ENCODE measurements at regions not wholly inside any gene's neighbourhood (a gene's known extent, or its start where the extent isn't known, plus 50 kb on each side); places are given as distances from the start of the nearest gene placed in this dataset.
A peak's percentile ranks its signal among the peaks of the same experiment; 100 is the strongest.

DNA sequence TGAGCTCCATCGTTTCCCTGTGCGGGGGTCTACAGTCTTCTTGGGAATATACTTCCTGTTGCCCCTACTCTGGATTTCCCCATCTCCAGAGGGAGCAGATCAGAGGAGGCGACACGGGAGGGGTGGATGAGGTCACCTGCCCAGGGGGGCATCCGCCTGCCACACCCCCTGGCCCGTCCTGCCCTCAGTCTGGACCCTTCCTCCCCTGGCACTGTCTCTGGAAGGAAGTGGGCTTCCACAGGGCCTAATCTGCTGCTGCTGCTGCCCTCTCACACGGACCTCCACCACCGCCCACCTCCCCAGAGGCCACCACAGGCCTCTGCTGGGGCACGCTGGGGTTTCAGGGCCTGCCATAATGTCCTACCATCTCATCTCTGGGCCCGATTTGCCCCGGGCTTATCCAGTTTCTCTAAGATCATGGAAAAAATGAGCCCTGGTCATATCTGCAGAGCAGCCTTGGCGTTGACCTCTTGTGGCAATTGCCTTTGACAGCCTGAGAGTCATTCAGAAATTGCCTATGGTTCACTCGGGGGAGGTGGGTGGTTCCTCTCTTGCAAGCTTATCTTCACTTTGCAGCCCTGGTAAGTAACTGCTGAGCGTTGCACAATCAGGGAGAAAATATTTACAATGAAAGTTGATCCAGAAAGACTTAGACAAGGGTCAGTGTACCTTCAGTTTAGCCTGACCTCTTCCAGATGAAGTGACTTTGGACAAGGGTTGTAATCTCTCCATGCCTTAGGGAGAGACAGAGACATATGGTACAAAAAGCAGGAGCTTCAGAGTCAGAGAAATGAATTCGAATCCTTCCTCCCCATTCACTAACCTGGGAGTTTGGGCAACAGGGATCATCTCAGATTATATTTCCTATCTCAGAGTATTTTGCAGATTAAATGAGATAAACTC, 252.4 kb downstream of the TOMM20 start (continued):
- TF ChIP-seq PCBP1 (IDR thresholded peaks at IDR 0.05; ENCODE audit: low read depth, low read length, poor library complexity, severe bottlenecking) (no peak), FUS (optimal IDR thresholded peaks at IDR 0.05; ENCODE audit: low read depth, low read length) (no peak), ZNF316 (IDR thresholded peaks at IDR 0.05) (peak; percentile 100), CXXC5 (CRISPR knock-in tag; IDR thresholded peaks at IDR 0.05) (peak; percentile 94), ZNF224 (CRISPR knock-in tag; IDR thresholded peaks at IDR 0.05) (no peak), NR4A1 (CRISPR knock-in tag; IDR thresholded peaks at IDR 0.05) (peak; percentile 93), NR4A1 (tag; IDR thresholded peaks at IDR 0.05) (peak; percentile 78), ZNF586 (CRISPR knock-in tag; conservative IDR thresholded peaks at IDR 0.05) (peak; percentile 54; the same call in 1 of the 2 replicates), ERF (CRISPR knock-in tag; IDR thresholded peaks at IDR 0.05) (peak; percentile 90), ZNF24 (IDR thresholded peaks at IDR 0.05) (peak; percentile 96), POLR3G (IDR thresholded peaks at IDR 0.05; ENCODE audit: extremely low read depth, insufficient read length, insufficient replicate concordance) (no peak), CBX5 (IDR thresholded peaks at IDR 0.05; ENCODE audit: borderline replicate concordance, low read depth) (peak; percentile 85), RFX1 (IDR thresholded peaks at IDR 0.05) (no peak), EP300 (IDR thresholded peaks at IDR 0.05; ENCODE audit: low read length) (peak; percentile 100), ZBED1 (IDR thresholded peaks at IDR 0.05) (peak; percentile 95), YY1 (IDR thresholded peaks at IDR 0.05; ENCODE audit: borderline replicate concordance in 1 of 3, control insufficient read depth in 1 of 3, extremely low read depth in 1 of 3, insufficient read depth in 3 of 3, insufficient read length in 1 of 3, insufficient replicate concordance in 2 of 3, low read depth in 1 of 3, low read length in 2 of 3) (peak in 2 of 3 experiments; percentile 18 to 47), ZNF696 (CRISPR knock-in tag; conservative IDR thresholded peaks at IDR 0.05) (0 out of 2 replicates have a peak, but pooled peaks have one; percentile 55), MED1 (CRISPR knock-in tag; IDR thresholded peaks at IDR 0.05; ENCODE audit: borderline replicate concordance) (no peak), ZNF121 (CRISPR knock-in tag; conservative IDR thresholded peaks at IDR 0.05) (no peak)
- TF ChIP-seq, protein P1, sequence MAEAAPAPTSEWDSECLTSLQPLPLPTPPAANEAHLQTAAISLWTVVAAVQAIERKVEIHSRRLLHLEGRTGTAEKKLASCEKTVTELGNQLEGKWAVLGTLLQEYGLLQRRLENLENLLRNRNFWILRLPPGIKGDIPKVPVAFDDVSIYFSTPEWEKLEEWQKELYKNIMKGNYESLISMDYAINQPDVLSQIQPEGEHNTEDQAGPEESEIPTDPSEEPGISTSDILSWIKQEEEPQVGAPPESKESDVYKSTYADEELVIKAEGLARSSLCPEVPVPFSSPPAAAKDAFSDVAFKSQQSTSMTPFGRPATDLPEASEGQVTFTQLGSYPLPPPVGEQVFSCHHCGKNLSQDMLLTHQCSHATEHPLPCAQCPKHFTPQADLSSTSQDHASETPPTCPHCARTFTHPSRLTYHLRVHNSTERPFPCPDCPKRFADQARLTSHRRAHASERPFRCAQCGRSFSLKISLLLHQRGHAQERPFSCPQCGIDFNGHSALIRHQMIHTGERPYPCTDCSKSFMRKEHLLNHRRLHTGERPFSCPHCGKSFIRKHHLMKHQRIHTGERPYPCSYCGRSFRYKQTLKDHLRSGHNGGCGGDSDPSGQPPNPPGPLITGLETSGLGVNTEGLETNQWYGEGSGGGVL (CRISPR knock-in tag; IDR thresholded peaks at IDR 0.05), result no peak
- TF ChIP-seq, protein P2, sequence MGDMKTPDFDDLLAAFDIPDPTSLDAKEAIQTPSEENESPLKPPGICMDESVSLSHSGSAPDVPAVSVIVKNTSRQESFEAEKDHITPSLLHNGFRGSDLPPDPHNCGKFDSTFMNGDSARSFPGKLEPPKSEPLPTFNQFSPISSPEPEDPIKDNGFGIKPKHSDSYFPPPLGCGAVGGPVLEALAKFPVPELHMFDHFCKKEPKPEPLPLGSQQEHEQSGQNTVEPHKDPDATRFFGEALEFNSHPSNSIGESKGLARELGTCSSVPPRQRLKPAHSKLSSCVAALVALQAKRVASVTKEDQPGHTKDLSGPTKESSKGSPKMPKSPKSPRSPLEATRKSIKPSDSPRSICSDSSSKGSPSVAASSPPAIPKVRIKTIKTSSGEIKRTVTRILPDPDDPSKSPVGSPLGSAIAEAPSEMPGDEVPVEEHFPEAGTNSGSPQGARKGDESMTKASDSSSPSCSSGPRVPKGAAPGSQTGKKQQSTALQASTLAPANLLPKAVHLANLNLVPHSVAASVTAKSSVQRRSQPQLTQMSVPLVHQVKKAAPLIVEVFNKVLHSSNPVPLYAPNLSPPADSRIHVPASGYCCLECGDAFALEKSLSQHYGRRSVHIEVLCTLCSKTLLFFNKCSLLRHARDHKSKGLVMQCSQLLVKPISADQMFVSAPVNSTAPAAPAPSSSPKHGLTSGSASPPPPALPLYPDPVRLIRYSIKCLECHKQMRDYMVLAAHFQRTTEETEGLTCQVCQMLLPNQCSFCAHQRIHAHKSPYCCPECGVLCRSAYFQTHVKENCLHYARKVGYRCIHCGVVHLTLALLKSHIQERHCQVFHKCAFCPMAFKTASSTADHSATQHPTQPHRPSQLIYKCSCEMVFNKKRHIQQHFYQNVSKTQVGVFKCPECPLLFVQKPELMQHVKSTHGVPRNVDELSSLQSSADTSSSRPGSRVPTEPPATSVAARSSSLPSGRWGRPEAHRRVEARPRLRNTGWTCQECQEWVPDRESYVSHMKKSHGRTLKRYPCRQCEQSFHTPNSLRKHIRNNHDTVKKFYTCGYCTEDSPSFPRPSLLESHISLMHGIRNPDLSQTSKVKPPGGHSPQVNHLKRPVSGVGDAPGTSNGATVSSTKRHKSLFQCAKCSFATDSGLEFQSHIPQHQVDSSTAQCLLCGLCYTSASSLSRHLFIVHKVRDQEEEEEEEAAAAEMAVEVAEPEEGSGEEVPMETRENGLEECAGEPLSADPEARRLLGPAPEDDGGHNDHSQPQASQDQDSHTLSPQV (IDR thresholded peaks at IDR 0.05), result peak; percentile 96

Measured in K562 (cell line).